Kidney (tissue), 13 donors: ENCODE measurements at regions not wholly inside any gene's neighbourhood (a gene's known extent, or its start where the extent isn't known, plus 50 kb on each side); places are given as distances from the start of the nearest gene placed in this dataset.
A peak's percentile ranks its signal among the peaks of the same experiment; 100 is the strongest.

Experiments
- DNase-seq, 5 donors: peaks; one replicate each; pipeline ENCODE4 v3.0.0-alpha.2; 2013 to 2020
- FAIRE-seq: peaks from 2 replicates; lab custom pipeline; 2012; peaks lifted over from hg19 to GRCh38; lab: Jason Lieb, UNC
- H3K27ac ChIP-seq, 2 donors: one replicate each; pipeline ENCODE4 v1.7.0; 2013; ENCODE audit warnings: low read depth in 2 of 2, low read length in 2 of 2, inconsistent platforms in 1 of 2
- H3K27me3 ChIP-seq: one replicate; pipeline ENCODE4 v1.7.1; 2013; ENCODE audit warnings: low read length, inconsistent platforms; ENCODE audit not compliant: control insufficient read depth, insufficient read depth
- H3K36me3 ChIP-seq, 3 donors: one replicate each; pipeline versions ENCODE4 v1.7.0 to v1.7.1; 2013; ENCODE audit warnings: low read length in 3 of 3, control low read depth in 1 of 3, inconsistent platforms in 1 of 3; ENCODE audit not compliant: insufficient read depth in 3 of 3, control insufficient read depth in 2 of 3
- H3K4me1 ChIP-seq, 3 donors: one replicate each; pipeline versions ENCODE4 v1.7.0 to v1.7.1; 2013; ENCODE audit warnings: low read length in 3 of 3, inconsistent platforms in 1 of 3, low read depth in 1 of 3; ENCODE audit not compliant: control insufficient read depth in 2 of 3, insufficient read depth in 2 of 3
- H3K4me3 ChIP-seq, 3 donors: one replicate each; pipeline versions ENCODE4 v1.7.0 to v1.8.1; 2013; ENCODE audit warnings: low read length in 3 of 3, control low read depth in 1 of 3, inconsistent platforms in 1 of 3
- H3K9ac ChIP-seq, 3 donors: one replicate each; pipeline versions ENCODE4 v1.7.0 to v1.7.1; 2013; ENCODE audit warnings: low read length in 3 of 3, control low read depth in 1 of 3, inconsistent platforms in 1 of 3
- H3K9me3 ChIP-seq, 3 donors: one replicate each; pipeline versions ENCODE4 v1.7.0 to v1.7.1; 2013; ENCODE audit warnings: low read length in 3 of 3, control low read depth in 1 of 3, inconsistent platforms in 1 of 3; ENCODE audit not compliant: control insufficient read depth in 2 of 3, insufficient read depth in 1 of 3
- intact Hi-C: fragments of 100-400 bp; cut with DNase I; formaldehyde crosslinking; loops from one replicate; pipeline ENCODE4 v1.11.1; 2022
- TF ChIP-seq, protein P1 (sequence below): IDR thresholded peaks from 3 replicates; pipeline ENCODE4 v1.5.1; 2012; ENCODE audit warnings: mild to moderate bottlenecking, moderate library complexity, borderline replicate concordance; ENCODE audit not compliant: insufficient read depth; ENCODE audit errors: extremely low read depth
- donor health status: control.
- donor health status: control.
- donor health status: control.
- donor health status: control.
- donor health status: control.
- donor health status: DM: yes; HTN: yes; CAD: no.
- donor health status: Normal renal cell carcinoma (clear cell type).

DNA sequence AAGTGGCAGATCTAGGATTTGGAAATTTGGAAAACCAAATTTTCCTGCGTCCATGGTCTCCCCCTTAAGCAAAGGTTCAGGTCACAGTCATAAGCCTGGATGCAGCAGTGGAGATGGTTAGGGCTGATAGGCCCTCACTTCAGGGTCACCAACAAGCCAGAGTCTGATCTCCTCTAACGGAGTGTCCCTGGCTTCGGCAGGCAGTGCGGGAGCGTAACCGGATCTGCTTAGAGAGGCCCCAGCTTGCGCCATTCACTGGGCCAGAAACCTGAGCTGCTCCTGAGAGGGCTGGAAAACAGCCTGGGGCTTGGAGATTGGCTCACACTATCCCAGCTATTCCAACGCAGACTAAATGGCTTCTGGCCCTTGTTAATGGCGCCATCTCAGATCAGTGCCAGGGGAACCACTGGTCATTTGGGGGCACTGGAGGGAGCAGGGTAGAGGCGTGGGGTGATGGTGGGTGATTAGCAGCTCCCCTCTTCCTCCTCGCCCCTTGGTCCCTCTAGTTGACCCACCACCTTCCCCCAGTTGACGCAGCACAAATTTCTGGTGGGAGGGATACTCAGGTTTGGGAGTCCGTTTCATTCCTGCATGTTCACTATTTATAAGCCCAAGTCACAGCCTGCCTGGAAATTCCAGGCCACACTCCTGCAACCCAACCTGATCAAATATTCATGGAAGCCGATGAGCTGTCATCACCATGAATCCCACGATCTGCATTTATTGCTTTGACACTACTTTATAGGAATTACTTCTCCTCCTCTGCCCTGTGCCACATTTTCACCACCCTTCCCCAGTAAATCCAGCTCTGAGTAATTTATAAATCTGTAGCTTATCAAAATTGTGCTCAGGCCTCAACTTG is 134.6 kb upstream of the CPEB4 start:
- Histone ChIP-seq H3K4me3 (no peak overlapping the region), H3K9me3 (no peaks in the 10 kb centered on the region), H3K27ac (peak overlapping the region in 1 of 2 donors; percentile 7), H3K36me3 (no peaks in the 10 kb centered on the region), H3K4me1 (peaks cover 0 to 6% (median 0%) of the 10 kb centered on the region in 3 donors), H3K27me3 (no peaks in the 10 kb centered on the region), H3K9ac (no peak overlapping the region)
- TF ChIP-seq, protein P1, sequence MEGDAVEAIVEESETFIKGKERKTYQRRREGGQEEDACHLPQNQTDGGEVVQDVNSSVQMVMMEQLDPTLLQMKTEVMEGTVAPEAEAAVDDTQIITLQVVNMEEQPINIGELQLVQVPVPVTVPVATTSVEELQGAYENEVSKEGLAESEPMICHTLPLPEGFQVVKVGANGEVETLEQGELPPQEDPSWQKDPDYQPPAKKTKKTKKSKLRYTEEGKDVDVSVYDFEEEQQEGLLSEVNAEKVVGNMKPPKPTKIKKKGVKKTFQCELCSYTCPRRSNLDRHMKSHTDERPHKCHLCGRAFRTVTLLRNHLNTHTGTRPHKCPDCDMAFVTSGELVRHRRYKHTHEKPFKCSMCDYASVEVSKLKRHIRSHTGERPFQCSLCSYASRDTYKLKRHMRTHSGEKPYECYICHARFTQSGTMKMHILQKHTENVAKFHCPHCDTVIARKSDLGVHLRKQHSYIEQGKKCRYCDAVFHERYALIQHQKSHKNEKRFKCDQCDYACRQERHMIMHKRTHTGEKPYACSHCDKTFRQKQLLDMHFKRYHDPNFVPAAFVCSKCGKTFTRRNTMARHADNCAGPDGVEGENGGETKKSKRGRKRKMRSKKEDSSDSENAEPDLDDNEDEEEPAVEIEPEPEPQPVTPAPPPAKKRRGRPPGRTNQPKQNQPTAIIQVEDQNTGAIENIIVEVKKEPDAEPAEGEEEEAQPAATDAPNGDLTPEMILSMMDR = no peak
- DNase-seq (peak in 4 of 5 donors; percentile 86 to 91 (median 89)), FAIRE-seq (no peak)
- intact Hi-C loops = no loop called here

GRCh38 chr5:173755319-173755718 is 132.8 kb upstream of the CPEB4 start:
- no peak overlapping the region for H3K9ac ChIP-seq
- FAIRE-seq (no peak), DNase-seq (no peak)
- no peak overlapping the region for H3K27ac ChIP-seq
- no peaks in the 10 kb centered on the region for H3K36me3 ChIP-seq
- H3K4me3 ChIP-seq = no peak overlapping the region
- TF ChIP-seq, protein P1 = no peak
- intact Hi-C loops = no loop called here
- H3K4me1 ChIP-seq = peaks cover 0 to 9% (median 0%) of the 10 kb centered on the region in 3 donors
- H3K27me3 ChIP-seq = no peaks in the 10 kb centered on the region
- H3K9me3 ChIP-seq = no peaks in the 10 kb centered on the region

DNA sequence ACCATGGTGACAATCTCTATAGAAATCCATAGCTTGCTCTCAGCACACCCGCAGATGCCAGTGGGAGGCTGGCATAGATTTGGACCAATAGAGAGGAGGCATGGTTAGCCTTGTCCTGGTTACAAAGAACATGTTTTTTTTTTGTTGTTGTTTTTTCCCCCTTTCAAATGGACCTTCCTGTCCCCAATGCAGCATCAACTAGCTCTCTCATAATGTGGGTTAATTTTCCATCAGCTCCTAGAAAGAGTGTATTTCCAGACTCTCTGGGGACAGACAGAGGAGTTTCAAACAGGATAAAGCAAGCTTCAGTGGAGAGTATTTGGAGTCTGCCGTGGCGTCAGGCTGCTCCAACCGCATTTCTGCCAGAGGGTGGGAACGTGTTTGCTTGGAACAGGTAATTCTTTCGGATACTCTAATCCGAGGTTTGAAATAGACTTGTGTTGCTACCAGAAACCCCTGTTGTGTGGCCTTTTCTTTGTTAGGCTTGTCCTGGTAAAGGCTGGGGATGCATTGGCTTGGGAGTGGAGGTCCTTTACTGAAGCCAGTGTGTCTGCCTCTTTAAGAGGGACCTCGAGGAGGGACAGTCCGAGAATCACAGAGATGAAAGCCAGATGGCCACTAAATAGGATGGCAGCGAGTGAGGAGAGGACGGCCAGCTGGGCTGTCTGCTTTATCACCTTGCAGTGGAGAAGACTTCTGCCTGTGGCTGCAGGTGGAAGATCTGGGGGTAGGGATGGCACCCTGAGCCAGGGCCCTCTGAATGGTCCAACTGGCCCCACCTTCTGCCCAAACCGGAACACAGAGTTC is 130.5 kb upstream of the CPEB4 start:
- Histone ChIP-seq H3K4me3 (no peak overlapping the region), H3K9me3 (no peaks in the 10 kb centered on the region), H3K27me3 (no peaks in the 10 kb centered on the region), H3K4me1 (peaks cover 0 to 15% (median 2%) of the 10 kb centered on the region in 3 donors), H3K9ac (peak overlapping the region in 1 of 3 donors; percentile 38), H3K36me3 (no peaks in the 10 kb centered on the region), H3K27ac (peak overlapping the region; percentile 16 to 25)
- no peak for FAIRE-seq
- intact Hi-C loops = no loop called here
- TF ChIP-seq, protein P1 = no peak
- DNase-seq = no peak
